ENCODE measurements at regions not wholly inside any gene's neighbourhood (a gene's known extent, or its start where the extent isn't known, plus 50 kb on each side); places are given as distances from the start of the nearest gene placed in this dataset.
A peak's percentile ranks its signal among the peaks of the same experiment; 100 is the strongest.
"Not testable (repeated sequence)": the region's sequence is repeated elsewhere in the genome, so short reads cannot be mapped to it uniquely, and the experiment has no call there.

DNA sequence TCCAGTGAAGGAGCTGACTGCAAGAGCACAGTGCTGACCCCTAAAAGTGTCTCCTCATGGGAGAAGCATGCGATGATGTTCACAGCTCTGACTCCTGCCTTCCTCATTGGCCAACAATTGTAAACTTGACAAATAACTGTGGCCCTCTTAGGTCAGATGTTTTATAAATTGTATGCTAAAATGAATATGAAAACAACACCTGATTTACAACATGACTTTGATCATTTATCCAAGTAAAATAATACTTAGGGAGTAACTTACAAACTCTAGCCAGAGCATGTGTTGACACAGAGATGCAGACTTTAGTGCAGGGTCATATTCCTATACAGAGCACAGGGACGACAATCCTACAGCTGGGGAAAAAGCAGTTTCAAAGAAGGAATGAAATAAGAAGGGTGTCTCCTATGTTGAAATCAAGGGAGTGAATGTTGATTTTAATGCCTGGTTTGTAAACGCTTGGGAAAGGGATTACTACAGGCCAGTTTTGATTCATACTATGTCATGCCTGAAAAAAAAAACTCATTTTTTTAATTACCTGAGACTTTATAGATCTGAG lies 391.4 kb upstream of the AKR1E2 start:
- no peak for DNase-seq

- no peak for DNase-seq
These were observed 391.9 kb upstream of the AKR1E2 start for GRCh38 chr10:4434105-4434504.

- no peak for DNase-seq
These were observed 394.7 kb upstream of the AKR1E2 start for GRCh38 chr10:4431114-4431863.

DNA sequence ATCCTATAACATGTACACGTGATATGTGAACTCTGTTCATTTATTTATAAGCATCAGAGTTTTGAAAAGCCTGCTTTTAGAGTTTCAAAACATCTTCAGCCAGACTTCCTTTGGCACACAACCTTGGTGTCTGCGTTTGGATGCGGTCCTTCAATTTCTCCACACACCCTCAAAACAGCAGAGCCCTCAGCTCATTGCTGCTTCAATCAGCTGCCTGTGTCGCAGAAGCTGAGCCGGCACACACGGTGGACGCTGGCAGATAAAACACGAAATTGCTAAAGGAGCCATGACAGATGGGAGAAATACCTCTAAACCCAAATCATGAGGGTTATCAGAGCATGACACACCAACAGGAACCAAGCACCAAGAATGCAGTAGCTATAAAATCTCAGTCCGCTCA lies 396.4 kb upstream of the AKR1E2 start:
- DNase-seq = no peak

DNA sequence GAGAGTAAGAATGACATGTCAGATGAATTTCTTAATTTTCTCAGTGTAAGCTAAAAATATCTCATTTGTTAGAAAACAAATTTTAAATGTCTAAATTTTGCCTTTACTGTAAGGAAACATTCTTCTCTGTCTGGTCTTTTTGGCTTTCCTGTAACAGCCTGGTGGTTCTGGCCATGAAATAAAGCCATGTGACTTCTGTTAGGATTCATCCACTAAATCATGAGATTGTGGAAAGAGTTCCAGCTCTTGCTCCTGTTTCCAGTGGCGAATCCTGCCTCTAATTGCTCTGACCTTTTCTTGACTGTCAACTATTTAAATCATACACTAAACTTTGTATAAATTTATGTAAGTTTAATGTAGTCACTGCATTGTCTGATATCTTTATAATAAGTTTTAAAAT lies 398.5 kb upstream of the AKR1E2 start:
- DNase-seq = no peak

DNA sequence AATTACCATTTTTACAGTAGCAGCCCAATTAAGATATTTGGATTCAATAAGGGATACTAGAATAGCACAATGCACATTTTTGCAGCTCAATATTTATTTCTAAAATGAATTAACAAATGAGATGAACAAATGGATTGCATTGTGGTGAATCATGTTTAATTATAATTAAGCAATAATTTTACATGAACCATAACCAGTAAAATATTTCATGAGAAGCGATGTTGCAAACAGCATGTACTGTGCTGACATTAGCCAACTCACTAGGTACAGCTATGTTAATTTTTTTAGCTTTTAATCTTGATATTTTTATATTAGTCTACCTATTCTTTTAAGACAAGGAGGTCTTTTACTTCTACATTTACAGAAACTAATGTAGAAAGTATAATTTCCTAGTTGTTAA lies 399.1 kb upstream of the AKR1E2 start:
- DNase-seq = no peak

- DNase-seq = no peak
These were observed 416.7 kb upstream of the AKR1E2 start for GRCh38 chr10:4409319-4409718.

GRCh38 chr10:4407783-4408182 lies 418.2 kb upstream of the AKR1E2 start:
- DNase-seq = peak; percentile 70 to 94 (median 93)

- no peak for DNase-seq
These were observed 420.2 kb upstream of the AKR1E2 start for GRCh38 chr10:4405828-4406227.

- no peak for DNase-seq
These were observed 422.3 kb upstream of the AKR1E2 start for GRCh38 chr10:4403638-4404252.

GRCh38 chr10:4401080-4401479 lies 424.9 kb upstream of the AKR1E2 start:
- DNase-seq = not testable (repeated sequence)

GRCh38 chr10:4399556-4399955 lies 426.5 kb upstream of the AKR1E2 start:
- no peak for DNase-seq

DNA sequence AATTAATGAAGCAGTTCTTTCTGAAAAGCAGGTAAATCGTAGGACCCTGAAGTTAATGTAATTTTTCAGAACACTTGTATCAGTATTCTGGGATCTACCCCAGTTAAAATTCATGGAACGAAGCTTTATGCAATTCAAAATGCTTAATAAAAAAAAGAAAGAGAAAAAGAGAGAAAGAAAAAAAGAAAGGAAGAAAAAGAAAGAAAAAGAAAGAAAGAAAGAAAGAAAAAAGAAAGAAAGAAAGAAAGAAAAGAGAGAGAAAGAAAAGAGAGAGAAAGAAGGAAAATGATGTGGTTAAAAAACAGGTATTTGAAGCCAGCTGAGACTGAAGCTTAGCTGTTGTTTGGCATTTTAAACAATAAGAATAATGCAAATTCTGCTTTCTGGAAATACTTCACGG lies 427.4 kb upstream of the AKR1E2 start:
- DNase-seq = no peak

DNA sequence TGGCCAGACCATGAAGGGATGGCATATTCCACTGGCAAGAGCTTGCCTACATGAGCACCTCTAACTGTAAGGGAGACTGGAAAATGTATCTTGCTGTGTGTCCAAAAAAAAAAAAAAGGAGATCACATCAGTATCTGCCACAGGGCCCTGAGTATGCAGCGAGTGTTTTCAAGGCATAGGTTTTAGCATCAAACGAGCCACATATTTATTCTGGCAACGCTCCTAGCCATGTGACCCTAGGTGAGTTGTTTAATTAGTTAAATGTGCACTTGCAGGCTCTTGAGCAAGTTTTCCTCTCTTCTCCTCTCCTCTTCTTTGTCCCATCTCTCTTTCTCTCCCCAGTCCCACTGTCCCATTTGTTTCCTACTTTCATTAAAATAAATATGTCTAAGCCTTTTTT lies 428.7 kb upstream of the AKR1E2 start:
- no peak for DNase-seq

- DNase-seq = no peak
These were observed 429.4 kb upstream of the AKR1E2 start for GRCh38 chr10:4396401-4397283.

DNA sequence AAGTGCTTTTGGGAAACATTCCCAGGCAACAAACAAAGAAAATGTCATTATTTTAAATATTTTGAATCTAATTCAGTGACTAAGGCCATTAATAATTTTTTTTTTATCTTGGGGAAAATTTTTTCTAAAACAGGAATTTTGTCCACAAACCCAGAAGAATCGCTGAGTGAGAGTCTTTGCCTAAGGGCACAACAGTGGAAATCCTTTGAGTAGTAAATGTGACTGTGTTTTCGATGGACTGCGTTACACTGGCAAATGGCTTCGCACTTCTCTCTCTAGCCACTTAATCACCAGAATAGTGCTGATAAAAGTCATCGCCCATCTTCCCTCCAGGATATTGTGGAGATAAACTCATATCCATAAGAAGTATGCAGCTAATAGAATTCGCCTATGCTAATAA lies 430.3 kb upstream of the AKR1E2 start:
- no peak for DNase-seq

GRCh38 chr10:4394455-4394854 lies 431.6 kb upstream of the AKR1E2 start:
- DNase-seq = not testable (repeated sequence)

- peak in 2 of 3 donors; percentile 21 to 41 for DNase-seq
These were observed 434.3 kb upstream of the AKR1E2 start for GRCh38 chr10:4391683-4392082.

DNA sequence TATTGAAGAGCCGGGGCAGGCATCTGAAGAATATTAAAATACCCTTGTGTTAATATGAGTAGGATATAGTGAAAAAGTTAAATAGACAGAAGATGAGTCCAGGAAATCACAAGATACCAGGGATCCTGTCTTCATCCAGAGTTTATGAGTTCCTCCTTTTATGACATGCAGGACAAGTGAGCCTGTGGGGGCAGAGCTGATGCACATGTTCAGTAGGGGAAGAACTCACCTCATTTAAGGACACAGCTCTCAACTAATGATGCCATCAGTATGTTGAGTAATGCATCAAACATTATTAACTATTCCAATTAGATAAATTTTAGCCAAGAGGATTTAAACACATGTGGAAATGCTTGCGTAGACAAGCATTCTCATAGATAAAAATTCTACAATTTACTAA lies 435.8 kb upstream of the AKR1E2 start:
- peak; percentile 25 to 27 (median 25) for DNase-seq

GRCh38 chr10:4385231-4385870 lies 440.7 kb upstream of the AKR1E2 start:
- DNase-seq = no peak

- no peak for DNase-seq
These were observed 441.8 kb upstream of the AKR1E2 start for GRCh38 chr10:4384245-4384644.

GRCh38 chr10:4383651-4384098 lies 442.3 kb upstream of the AKR1E2 start:
- DNase-seq = peak in 1 of 3 donors; percentile 26

- DNase-seq = no peak
These were observed 443.2 kb upstream of the AKR1E2 start for GRCh38 chr10:4382811-4383210.

Data from suppressor macrophage treated with lipopolysaccharide for 1 hour (primary cell).